GM12878 (cell line): ENCODE measurements at regions not wholly inside any gene's neighbourhood (a gene's known extent, or its start where the extent isn't known, plus 50 kb on each side); places are given as distances from the start of the nearest gene placed in this dataset.

Experiments
- ASH2L ChIP-seq: fragments of 300-600, 200-600 bp; sonication (generic); IDR thresholded peaks from 2 replicates; pipeline ENCODE4 v1.6.1; 2017; ENCODE audit warnings: low read depth, mild to moderate bottlenecking, borderline replicate concordance
- CHD4 ChIP-seq: fragments of 200-600 bp; sonication (generic); IDR thresholded peaks from 2 replicates; pipeline ENCODE4 v1.6.1; 2016; ENCODE audit warnings: mild to moderate bottlenecking
- MYC ChIP-seq: IDR thresholded peaks from 2 replicates; pipeline ENCODE4 v1.6.1; 2011; ENCODE audit warnings: mild to moderate bottlenecking, low read length, moderate library complexity, inconsistent platforms; ENCODE audit not compliant: insufficient read depth, insufficient replicate concordance, insufficient read length, severe bottlenecking
- NFIC ChIP-seq: IDR thresholded peaks from 2 replicates; pipeline ENCODE4 v1.6.1; 2012; ENCODE audit warnings: low read depth, mild to moderate bottlenecking, inconsistent platforms, low read length, moderate library complexity
- RAD51 ChIP-seq: fragments of 450-650 bp; IDR thresholded peaks from 2 replicates; pipeline ENCODE4 v1.6.1; 2016; ENCODE audit warnings: moderate library complexity, mild to moderate bottlenecking, inconsistent platforms
- RB1 ChIP-seq: fragments of 450-650 bp; formaldehyde crosslinking; IDR thresholded peaks from 2 replicates; pipeline ENCODE4 v1.6.1; 2017; ENCODE audit warnings: mild to moderate bottlenecking, borderline replicate concordance
- SIX5 ChIP-seq: IDR thresholded peaks from 2 replicates; pipeline ENCODE4 v1.6.1; 2011; ENCODE audit warnings: mild to moderate bottlenecking, low read depth, low read length, moderate library complexity; ENCODE audit not compliant: severe bottlenecking
- STAT1 ChIP-seq: fragments of 450-650 bp; conservative IDR thresholded peaks from 2 replicates; pipeline ENCODE4 v1.6.1; 2014; ENCODE audit warnings: antibody characterized with exemption, mild to moderate bottlenecking
- TF ChIP-seq, protein P1 (sequence below): fragments of 450-650 bp; IDR thresholded peaks from 2 replicates; pipeline ENCODE4 v1.6.1; 2016; ENCODE audit warnings: mild to moderate bottlenecking
- TF ChIP-seq, protein P2 (sequence below): fragments of 450-650 bp; IDR thresholded peaks from 2 replicates; pipeline ENCODE4 v1.6.1; 2017; ENCODE audit warnings: borderline replicate concordance
- TF ChIP-seq, protein P3 (sequence below): fragments of 150-350 bp; IDR thresholded peaks from 2 replicates; pipeline ENCODE4 v1.6.1; 2016; ENCODE audit warnings: low read depth, low read length
- TF ChIP-seq, protein P4 (sequence below): fragments of 450-650 bp; IDR thresholded peaks from 2 replicates; pipeline ENCODE4 v1.6.1; 2016; ENCODE audit warnings: mild to moderate bottlenecking

DNA sequence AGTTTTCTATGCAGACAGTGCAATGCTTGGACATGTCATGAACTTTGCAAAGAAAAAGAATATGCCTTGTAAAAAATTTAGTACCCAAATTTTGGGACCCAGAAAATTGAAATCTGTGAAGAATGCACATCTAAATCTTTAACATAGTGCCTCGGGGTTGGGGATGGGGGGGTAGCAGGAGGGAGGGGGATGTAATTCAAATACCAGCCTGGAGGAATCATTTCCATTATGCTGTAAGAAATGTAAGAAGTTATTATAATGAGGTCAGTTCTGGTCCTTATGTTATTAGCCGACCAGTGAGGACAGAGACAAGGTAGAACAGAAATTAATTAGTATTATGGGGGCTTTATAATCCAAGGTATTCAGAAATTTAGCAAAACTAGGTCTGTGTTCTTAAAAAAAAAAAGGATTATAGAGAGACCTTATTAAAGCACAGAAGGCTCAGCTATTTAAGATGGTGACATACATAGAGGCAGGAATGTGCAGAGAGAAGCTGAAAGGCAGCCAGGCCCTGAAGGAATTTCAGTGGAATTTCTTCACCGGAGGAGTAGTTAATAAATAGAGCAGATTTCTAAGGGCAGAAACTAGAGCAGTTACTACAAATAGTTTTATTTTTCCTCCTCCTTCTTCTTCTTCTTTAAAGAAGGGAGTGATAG is 89.0 kb upstream of the RBMS1 start (continued):
- TF ChIP-seq SIX5 (no peak), NFIC (no peak), STAT1 (no peak), ASH2L (no peak), RAD51 (no peak), MYC (no peak), RB1 (no peak), CHD4 (no peak)
- TF ChIP-seq, protein P1, sequence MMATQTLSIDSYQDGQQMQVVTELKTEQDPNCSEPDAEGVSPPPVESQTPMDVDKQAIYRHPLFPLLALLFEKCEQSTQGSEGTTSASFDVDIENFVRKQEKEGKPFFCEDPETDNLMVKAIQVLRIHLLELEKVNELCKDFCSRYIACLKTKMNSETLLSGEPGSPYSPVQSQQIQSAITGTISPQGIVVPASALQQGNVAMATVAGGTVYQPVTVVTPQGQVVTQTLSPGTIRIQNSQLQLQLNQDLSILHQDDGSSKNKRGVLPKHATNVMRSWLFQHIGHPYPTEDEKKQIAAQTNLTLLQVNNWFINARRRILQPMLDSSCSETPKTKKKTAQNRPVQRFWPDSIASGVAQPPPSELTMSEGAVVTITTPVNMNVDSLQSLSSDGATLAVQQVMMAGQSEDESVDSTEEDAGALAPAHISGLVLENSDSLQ: no peak
- TF ChIP-seq, protein P2, sequence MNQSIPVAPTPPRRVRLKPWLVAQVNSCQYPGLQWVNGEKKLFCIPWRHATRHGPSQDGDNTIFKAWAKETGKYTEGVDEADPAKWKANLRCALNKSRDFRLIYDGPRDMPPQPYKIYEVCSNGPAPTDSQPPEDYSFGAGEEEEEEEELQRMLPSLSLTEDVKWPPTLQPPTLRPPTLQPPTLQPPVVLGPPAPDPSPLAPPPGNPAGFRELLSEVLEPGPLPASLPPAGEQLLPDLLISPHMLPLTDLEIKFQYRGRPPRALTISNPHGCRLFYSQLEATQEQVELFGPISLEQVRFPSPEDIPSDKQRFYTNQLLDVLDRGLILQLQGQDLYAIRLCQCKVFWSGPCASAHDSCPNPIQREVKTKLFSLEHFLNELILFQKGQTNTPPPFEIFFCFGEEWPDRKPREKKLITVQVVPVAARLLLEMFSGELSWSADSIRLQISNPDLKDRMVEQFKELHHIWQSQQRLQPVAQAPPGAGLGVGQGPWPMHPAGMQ: no peak
- TF ChIP-seq, protein P3, sequence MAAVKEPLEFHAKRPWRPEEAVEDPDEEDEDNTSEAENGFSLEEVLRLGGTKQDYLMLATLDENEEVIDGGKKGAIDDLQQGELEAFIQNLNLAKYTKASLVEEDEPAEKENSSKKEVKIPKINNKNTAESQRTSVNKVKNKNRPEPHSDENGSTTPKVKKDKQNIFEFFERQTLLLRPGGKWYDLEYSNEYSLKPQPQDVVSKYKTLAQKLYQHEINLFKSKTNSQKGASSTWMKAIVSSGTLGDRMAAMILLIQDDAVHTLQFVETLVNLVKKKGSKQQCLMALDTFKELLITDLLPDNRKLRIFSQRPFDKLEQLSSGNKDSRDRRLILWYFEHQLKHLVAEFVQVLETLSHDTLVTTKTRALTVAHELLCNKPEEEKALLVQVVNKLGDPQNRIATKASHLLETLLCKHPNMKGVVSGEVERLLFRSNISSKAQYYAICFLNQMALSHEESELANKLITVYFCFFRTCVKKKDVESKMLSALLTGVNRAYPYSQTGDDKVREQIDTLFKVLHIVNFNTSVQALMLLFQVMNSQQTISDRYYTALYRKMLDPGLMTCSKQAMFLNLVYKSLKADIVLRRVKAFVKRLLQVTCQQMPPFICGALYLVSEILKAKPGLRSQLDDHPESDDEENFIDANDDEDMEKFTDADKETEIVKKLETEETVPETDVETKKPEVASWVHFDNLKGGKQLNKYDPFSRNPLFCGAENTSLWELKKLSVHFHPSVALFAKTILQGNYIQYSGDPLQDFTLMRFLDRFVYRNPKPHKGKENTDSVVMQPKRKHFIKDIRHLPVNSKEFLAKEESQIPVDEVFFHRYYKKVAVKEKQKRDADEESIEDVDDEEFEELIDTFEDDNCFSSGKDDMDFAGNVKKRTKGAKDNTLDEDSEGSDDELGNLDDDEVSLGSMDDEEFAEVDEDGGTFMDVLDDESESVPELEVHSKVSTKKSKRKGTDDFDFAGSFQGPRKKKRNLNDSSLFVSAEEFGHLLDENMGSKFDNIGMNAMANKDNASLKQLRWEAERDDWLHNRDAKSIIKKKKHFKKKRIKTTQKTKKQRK: no peak
- TF ChIP-seq, protein P4, sequence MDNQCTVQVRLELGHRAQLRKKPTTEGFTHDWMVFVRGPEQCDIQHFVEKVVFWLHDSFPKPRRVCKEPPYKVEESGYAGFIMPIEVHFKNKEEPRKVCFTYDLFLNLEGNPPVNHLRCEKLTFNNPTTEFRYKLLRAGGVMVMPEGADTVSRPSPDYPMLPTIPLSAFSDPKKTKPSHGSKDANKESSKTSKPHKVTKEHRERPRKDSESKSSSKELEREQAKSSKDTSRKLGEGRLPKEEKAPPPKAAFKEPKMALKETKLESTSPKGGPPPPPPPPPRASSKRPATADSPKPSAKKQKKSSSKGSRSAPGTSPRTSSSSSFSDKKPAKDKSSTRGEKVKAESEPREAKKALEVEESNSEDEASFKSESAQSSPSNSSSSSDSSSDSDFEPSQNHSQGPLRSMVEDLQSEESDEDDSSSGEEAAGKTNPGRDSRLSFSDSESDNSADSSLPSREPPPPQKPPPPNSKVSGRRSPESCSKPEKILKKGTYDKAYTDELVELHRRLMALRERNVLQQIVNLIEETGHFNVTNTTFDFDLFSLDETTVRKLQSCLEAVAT: no peak
